Raji (cell line): ENCODE measurements at regions not wholly inside any gene's neighbourhood (a gene's known extent, or its start where the extent isn't known, plus 50 kb on each side); places are given as distances from the start of the nearest gene placed in this dataset.

Experiments
- POLR2A ChIP-seq: IDR thresholded peaks from 2 replicates; pipeline ENCODE4 v1.6.1; 2011; ENCODE audit warnings: low read depth, low read length, control low read depth; ENCODE audit not compliant: insufficient read depth

DNA sequence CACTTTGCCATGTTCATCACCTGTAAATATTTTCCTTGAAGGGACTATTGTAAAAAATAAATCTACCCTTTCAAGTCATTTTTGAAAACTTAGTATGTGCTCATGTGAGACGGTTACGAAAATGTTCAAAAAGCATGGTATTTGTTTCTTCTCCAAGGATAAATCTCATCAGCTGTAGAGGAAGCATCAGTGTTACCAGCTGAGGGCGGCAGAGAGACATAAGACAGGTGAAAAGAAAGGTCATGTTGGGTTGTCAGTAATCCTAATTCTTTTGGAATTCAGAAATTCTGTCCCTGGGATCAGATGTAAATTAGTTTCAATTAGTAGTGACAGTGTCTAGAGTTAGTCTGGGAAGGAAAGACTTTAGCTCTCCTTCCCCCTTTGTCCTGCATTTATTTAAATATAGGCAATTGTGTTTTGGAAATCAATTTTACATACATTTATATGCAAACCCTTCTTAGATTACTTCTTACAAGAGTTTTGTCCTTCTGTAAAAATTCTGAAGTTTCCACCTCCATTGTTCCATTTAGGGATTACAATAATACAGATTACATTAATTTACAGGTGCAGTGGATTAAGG lies 791.9 kb upstream of the CDH6 start:
- TF ChIP-seq POLR2A: no peak

DNA sequence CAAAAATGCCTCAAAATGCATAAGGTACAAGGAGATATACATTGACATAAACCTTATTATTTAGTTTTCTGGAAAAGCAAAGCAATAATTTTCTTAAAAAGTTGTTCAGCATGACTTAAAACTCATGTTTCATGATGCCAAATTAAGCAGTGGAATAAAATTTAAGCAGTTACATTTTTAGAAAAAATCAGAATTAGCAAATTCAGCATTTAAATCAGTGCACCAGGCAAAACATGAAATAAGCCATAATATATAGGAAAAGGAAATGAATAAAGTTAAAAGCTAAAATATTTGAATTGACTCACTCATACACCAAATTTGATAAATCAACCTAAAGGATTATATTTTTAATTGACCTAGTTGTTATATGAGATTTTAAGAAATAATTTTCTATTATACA lies 795.1 kb upstream of the CDH6 start:
- TF ChIP-seq POLR2A: no peak

DNA sequence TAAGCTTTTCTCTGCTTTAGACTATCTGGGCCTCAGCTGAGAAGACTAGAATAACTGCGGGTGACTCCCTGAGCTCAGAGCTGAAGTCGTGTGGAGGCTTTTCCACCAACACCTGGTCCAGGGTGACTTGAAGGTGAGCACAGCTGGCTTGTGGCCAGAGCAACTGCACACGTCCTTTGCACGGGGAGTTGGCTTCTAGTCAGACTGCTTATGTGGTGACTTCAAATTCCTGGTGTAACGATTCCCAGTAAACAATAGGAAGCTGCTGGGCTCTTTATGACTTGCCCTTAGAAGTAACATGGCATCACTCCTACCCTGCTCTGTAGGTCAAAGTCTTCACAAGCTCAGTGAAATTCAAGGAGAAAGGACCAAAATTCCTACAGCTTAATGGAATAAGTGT lies 800.6 kb upstream of the CDH6 start:
- TF ChIP-seq POLR2A: no peak

DNA sequence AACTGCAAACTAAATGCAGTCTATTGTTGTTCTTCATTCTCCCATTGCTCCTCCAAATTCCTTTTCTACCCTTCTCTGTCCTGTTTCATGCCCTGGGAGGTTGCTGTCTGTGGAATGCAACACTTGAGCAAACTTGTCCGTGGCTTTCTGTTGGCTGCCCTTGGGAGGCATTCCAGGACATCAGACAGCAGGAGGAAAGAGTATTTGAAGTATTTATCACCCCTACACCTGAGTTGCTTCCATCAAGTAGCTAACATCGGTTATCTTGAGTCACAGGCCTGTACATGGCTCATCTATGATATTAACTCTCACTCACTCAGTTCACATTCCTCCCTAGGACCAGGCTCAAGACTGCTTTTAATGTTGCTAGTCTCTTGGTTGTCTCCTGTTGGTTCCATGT lies 803.4 kb upstream of the CDH6 start:
- no peak for TF ChIP-seq POLR2A

DNA sequence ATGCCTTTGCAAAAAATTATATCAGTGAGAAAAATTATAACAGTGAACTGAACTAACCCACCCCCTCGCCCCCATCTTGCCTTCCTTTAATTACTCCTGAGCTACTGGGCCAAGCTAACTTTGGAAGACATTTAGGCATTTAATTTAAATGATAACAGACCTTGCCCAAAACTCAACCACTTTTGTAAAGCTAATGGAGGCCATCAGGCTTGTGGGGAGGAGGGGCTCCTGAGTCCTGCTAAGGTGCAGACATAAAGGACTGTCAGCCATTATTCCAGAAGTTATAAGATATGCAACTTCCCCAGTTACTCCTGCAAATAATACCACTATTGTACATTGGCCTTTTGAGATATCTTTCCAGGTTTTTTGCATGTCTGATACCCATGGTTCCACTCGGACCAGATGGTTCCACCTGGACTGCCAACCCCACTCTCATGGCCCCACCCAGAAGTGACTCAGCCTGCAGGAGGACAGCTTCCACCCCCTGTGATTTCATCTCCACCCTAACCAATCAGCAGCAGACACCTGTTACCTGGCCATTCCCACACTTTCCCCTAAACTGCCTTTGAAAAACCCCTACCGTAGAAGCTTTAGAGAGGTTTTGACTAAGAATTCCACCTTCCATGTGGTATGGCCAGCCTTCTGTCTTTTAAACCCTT lies 805.4 kb upstream of the CDH6 start:
- TF ChIP-seq POLR2A: no peak

DNA sequence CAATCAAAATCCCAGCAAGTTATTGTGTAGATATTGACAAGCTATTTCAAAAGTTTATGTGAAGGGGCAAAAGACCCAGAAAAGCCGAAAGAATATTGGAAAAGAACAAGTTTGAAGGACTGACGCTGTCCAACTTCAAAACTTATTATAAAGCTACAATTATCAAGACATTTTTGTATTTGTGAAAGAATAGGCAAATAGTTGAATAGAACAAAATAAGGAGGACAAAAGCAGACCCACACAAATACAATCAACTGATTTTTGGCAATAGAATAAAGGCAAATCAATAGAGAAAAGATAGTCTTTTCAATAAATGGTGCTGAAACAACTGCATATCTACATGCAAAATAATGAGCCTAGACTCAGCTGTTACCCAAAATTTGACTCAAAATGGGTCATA lies 807.7 kb upstream of the CDH6 start:
- TF ChIP-seq POLR2A: no peak

DNA sequence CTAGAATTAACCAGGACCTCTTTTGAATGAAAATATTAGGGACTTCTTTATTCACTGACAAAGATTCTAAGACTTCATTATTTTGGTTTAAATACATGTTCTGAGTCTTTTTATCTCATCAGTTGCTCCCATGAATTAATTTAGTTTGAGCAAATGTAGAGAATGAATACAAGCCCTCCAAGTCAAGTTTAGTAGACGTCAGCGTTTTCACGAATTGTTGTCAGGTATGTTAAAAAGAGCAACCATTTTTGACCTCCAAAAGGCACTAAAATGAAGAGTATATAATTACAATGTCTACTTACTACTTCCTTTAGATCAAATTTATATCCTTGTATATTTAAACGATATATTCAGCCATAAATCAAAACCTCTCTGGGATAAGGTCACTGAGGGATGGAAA lies 809.3 kb upstream of the CDH6 start:
- TF ChIP-seq POLR2A: no peak

DNA sequence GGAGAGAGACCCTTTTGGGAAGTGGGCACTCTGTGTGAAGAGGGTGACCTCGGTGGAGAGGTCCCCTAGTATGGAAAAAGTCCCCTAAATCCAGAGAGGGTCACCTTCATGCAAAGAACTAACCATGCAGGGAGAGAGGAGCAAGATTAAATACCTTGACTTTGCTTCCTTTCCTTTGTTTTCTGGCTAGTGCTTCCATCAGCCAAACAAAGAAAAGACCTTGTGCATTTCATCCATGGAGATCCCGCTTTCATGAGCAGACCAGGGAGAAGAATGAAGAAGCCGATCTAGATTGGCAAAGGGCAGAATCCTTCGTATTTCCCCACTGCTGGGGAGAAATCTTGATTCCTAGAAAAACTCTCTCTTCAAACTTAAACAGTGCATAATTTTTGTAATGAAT lies 813.3 kb upstream of the CDH6 start:
- no peak for TF ChIP-seq POLR2A

DNA sequence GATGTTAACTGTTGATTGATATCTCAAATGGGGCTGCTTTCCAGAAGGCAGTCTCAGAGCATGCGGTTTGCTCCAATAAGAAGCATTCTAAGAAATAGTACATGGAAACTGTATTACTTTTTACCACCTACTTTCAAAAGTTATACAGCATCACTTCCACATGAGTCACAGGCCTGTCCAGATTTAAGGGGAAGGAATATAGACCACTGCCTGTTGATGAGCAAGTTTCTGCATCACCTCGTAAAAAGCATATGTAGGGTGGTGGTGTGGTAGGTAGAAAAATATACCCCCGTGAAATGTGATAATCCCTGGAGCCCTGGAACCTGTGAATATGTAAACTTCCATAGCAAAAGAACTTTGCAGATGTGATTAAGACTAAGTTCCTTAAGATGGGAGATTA lies 816.6 kb upstream of the CDH6 start:
- TF ChIP-seq POLR2A: no peak

DNA sequence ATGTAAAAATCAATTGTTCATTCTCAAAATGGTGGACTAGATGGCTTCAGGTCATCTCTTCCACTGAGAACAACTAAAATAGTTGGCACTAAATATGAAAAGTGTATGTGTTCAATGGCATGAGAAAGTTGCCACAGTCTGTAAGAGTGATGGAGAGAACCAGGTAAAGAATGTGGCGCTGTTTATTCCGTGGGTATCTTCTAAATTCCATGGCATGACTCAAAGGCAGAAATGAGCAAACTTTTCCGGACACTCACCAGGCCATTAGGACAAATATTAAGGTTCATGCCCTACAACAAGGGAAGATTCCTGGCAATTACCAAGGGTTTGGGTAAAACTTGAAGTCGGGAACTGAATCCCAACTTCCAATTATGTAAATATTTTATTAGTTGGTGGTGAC lies 825.4 kb upstream of the CDH6 start:
- no peak for TF ChIP-seq POLR2A

DNA sequence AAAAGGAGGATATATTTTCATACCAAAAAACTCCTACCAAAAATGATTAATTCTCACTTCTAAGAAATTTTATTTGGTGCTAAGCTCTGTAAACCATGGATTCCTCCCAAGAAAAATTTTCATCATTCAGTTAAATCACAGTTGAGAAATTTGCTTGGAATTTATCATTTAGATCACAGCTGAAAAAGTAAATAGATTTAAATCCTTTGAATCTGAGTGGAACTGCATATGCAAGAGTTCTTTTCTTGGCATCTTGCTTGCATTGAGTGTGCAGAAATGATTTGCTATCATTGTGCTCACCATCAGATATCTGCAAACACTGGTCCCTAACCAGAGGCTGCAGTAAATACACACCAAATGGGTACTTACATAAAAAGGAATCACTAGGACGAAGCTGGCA lies 836.1 kb upstream of the CDH6 start:
- no peak for TF ChIP-seq POLR2A

DNA sequence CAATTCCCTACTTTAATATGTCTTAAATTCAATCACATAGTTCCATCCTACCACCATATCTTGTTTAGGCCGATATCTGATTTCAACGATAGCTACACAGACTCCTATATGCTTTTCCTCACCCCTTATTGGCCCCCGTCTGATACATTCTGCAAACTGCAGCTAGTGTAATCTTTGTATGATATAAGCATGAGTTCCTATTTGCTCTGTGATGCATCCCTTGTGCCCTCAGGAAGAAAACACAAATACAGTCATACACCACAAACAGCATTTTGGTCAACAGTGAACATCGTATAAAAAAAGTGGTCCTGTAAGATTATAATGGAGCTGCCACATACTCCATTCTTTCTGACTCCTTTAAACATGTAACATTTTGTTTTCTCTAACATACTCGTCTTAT lies 837.8 kb upstream of the CDH6 start:
- TF ChIP-seq POLR2A: no peak

DNA sequence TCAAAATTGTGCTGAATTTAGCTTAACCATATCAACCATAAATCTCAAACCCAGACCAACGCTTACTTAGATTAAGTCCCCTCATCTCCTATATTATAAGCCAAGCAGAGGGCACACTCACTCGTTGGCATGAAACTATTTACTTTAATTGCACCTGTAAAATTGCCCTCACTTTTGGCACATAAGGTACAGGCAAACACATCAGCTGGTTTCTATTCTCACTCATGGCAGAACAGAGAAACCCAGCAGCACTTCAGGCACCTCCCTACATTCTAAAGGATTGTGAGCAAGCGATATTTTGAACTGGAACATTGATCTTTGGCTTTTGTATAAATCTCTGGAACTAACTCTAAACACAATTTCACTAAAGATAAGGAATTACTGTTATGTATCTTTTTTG lies 845.6 kb upstream of the CDH6 start:
- no peak for TF ChIP-seq POLR2A

DNA sequence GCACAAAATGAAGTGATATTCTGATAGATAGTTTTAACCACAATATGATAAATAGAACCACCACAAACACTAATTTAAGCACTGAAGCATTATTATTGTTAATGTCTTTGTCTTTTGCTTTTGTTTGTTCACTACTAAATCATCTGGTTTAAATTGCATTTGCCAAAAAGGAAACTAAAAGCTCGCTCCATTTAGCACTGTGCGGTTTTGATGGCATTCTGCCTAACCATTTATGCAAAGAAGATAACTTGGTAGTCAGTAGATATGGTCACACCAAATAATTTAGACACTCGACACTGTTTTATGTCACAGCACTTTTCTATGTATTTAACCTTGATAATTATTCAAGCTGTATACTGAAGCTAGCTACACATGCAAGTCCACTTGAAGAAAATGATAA lies 849.8 kb upstream of the CDH6 start:
- TF ChIP-seq POLR2A: no peak

DNA sequence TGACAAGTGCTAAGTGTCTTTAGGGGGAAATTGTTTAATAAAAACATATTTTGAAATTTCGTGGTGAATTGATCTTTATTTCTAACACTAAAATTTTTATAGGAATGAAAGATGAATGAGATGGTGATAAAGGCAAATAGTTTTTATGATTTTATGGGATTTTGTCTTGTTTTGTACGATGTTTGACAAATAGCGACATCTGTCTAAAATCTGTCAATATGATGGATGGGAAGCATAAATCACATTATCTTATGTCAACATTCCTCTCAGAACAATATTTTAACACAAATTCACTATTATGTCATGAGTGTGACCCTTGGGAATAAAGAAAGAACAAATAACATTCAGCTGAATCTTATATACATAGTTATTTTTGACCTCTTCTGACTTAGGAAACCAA lies 852.0 kb upstream of the CDH6 start:
- TF ChIP-seq POLR2A: no peak

DNA sequence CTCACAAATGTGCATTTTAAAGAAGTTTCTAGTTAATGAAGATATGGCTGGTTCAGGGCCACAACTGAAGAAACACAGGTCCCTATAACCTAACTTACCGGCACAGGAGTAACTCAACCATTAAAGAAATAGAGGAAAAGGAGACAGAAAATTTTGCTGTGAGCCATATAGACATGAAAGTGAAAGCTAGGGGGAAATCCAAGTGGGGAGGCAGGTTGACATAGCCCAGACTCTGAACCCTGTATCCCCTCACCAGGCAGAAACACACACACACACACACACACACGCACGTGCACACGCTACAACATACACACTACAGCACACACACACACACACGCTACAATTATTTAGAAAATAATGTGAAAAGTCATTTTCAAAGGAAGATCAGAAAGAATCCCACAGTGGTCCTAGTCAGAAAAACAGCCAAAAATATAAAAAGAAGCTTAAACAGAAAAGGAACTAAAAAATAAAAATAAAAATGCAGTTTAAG lies 856.4 kb upstream of the CDH6 start:
- no peak for TF ChIP-seq POLR2A

DNA sequence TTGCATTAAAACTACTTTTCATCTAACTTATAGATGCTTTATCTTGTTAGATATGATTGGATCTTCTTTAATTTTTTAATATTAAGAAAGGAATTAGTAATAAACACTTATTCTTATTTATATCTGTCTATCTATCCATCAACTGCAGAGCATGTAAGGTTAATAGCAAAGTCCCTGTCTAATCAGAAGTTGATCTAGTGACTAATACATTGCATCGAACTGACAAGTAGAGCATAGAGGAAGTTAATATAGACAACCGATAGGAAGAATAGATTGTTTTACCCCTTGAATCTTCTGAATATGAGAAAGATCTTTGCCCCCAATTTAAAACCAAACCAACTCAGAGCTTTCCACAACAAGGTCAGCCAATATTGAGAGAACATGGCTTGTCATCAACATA lies 862.0 kb upstream of the CDH6 start:
- no peak for TF ChIP-seq POLR2A

DNA sequence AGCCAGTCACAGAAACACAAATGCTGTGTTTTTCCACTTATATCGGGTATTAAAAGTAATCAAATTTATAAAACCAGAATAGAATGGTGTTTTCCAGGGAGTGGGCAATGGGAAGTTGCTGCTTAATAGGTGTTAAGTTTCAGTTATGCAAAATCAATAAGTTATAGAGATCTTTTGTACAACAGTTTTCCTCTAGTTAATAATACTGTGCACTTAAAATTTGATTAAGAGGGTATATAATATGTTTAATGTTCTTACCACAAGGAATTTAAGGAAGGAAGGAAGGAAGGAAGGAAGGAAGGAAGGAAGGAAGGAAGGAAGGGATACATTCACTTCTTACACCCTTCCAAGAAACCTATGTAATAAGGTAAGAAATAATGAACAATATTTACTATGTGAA lies 867.7 kb upstream of the CDH6 start:
- TF ChIP-seq POLR2A: no peak

DNA sequence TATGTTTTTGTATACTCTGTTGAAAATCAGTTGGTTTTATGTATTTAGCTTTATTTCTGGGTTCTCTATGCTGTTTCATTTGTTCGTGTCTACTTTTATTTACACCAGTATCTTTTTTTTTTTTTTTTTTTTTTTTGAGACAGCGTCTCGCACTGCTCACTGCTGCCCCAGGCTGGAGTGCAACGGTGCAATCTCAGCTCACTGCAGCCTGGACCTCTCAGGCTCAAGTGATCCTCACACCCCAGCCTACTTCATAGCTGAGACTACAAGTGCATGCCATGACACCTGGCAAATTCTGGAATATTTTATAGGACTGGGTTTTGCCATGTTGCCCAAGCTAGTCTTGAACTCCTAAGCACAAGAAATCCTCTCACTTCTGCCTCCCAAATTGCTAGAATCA lies 869.4 kb upstream of the CDH6 start:
- TF ChIP-seq POLR2A: no peak
